HUES6 (cell line): ENCODE measurements at regions not wholly inside any gene's neighbourhood (a gene's known extent, or its start where the extent isn't known, plus 50 kb on each side); places are given as distances from the start of the nearest gene placed in this dataset.
A peak's percentile ranks its signal among the peaks of the same experiment; 100 is the strongest.
"Not testable (repeated sequence)": the region's sequence is repeated elsewhere in the genome, so short reads cannot be mapped to it uniquely, and the experiment has no call there.

Experiments
- H3K27ac ChIP-seq: 2 replicates; pipeline ENCODE4 v1.7.0; 2013; ENCODE audit warnings: low read depth, mild to moderate bottlenecking, low read length, inconsistent platforms
- H3K27me3 ChIP-seq: 2 replicates; pipeline ENCODE4 v1.6.1; 2013; ENCODE audit warnings: low read length; ENCODE audit not compliant: control insufficient read depth, insufficient read depth
- H3K36me3 ChIP-seq: 2 replicates; pipeline ENCODE4 v1.6.1; 2013; ENCODE audit warnings: low read length; ENCODE audit not compliant: control insufficient read depth, insufficient read depth
- H3K4me1 ChIP-seq: 2 replicates; pipeline ENCODE4 v1.6.1; 2013; ENCODE audit warnings: low read length; ENCODE audit not compliant: control insufficient read depth, insufficient read depth
- H3K4me3 ChIP-seq: 2 replicates; pipeline ENCODE4 v1.5.1; 2013; ENCODE audit warnings: low read depth, low read length
- H3K9ac ChIP-seq: one replicate; pipeline ENCODE4 v1.6.1; 2013; ENCODE audit warnings: mild to moderate bottlenecking, low read length
- H3K9me3 ChIP-seq: 2 replicates; pipeline ENCODE4 v1.6.1; 2013; ENCODE audit warnings: low read depth, low read length; ENCODE audit not compliant: control insufficient read depth, insufficient read depth

DNA sequence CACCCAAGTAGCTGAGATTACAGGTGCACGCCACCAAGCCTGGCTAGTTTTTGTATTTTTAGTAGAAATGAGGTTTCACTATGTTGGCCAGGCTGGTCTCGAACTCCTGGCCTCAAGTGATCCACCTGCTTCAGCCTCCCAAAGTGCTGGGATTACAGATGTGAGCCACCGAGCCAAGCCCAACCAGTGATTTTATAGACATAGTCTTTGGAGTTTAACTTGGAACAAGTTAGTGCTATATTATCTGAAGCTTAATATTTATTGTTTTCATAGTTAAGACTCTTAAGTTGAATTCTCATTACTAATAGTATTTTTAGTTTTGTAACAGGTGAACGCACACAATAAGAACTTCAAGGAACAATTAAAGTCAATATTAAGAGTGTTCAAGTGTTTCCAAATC is 122.1 kb downstream of the SPAG6 start:
- not testable (repeated sequence) for H3K36me3 ChIP-seq, H3K4me1 ChIP-seq, H3K9ac ChIP-seq, H3K9me3 ChIP-seq, H3K27ac ChIP-seq, H3K4me3 ChIP-seq
- H3K27me3 ChIP-seq = peaks cover 26% of the 10 kb centered on the region

- H3K36me3 ChIP-seq = no peaks in the 10 kb centered on the region
- H3K4me3 ChIP-seq = no peak overlapping the region
- H3K9ac ChIP-seq = no peak overlapping the region
- no peaks in the 10 kb centered on the region for H3K4me1 ChIP-seq
- peaks cover 39% of the 10 kb centered on the region for H3K27me3 ChIP-seq
- H3K9me3 ChIP-seq = no peaks in the 10 kb centered on the region
- no peak overlapping the region for H3K27ac ChIP-seq
Measured at GRCh38 chr10:22468570-22469320, 123.4 kb downstream of the SPAG6 start.

DNA sequence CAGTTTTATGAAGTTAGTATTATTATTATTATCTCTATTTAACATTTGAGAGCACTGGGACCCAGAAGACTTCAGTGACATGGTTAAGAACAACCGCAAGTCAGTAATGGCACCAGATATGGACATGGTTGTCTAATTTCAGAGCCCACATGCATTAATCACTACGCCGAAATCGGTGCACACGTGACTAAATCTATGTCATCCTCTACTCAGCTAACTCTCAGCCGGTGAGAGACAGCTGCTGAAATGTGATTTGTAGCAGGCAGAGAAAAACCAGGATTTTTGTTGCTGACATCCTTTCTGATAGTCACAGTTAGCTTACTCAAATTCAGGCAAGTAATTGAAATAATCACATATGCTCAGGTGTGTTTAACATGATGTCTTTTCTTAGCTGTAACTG is 127.7 kb downstream of the SPAG6 start:
- Histone ChIP-seq H3K9ac (no peak overlapping the region), H3K36me3 (no peaks in the 10 kb centered on the region), H3K4me1 (peaks cover 9% of the 10 kb centered on the region; the same call in 1 of the 2 replicates), H3K9me3 (no peaks in the 10 kb centered on the region), H3K27me3 (peaks cover 82% of the 10 kb centered on the region), H3K27ac (no peak overlapping the region), H3K4me3 (no peak overlapping the region)

GRCh38 chr10:22473459-22473858 is 128.2 kb downstream of the SPAG6 start:
- no peak overlapping the region for H3K9ac ChIP-seq
- no peak overlapping the region for H3K4me3 ChIP-seq
- peaks cover 10% of the 10 kb centered on the region; the same call in 1 of the 2 replicates for H3K4me1 ChIP-seq
- H3K36me3 ChIP-seq = no peaks in the 10 kb centered on the region
- no peaks in the 10 kb centered on the region for H3K9me3 ChIP-seq
- peaks cover 86% of the 10 kb centered on the region for H3K27me3 ChIP-seq
- H3K27ac ChIP-seq = no peak overlapping the region

DNA sequence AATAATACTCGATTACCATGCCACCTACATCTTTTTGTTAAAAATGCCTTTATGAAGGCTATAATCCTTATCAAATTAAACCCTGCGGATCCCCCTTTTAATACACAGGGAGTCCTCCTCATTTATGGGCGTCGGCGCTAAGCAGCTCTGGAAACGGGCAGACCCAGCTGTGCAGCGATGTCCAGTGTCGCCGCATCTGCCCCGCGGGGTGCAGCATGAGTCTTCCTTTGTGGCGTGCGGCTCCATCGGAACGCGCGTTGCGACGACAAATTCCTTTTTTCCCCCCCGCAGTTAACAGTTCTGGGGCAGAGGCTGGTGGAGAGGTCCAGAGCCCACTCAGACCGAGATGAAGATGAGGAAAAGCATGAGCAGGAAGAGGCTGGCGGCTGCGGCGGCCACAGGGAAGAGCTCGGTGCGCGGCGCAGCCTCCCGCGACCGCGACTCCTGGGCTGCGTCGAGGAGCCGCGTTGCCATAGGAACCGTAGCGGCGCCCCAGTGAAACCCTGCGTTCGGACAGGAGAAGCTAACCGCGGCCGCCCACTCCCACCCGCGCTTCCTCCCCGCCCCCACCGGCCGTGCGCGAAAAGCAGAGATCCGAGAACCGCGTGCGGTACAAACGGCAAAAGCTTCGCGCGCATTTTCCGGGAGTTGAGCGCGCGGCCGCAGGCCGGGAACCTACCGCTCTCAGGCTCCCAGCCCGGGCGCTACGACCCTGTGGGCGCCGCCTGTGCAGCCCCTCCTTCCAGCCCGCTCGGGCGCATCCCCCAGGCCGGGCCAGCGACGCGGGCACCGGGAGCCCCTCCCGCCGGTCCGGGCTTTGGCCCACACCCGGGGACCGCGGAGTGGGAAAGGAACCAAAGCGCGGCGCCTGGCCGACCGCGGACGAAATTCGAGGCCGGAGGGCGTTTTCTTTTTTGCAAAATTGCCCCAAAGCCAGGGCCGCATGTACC is 130.6 kb downstream of the SPAG6 start:
- Histone ChIP-seq H3K9me3 (no peaks in the 10 kb centered on the region), H3K36me3 (no peaks in the 10 kb centered on the region), H3K27ac (no peak overlapping the region), H3K27me3 (peaks cover 96% of the 10 kb centered on the region), H3K9ac (no peak overlapping the region), H3K4me3 (peak overlapping the region; percentile 69), H3K4me1 (peaks cover 10% of the 10 kb centered on the region; the same call in 1 of the 2 replicates)

- H3K4me3 ChIP-seq = peak overlapping the region; percentile 69
- no peaks in the 10 kb centered on the region for H3K36me3 ChIP-seq
- H3K9ac ChIP-seq = no peak overlapping the region
- no peak overlapping the region for H3K27ac ChIP-seq
- H3K27me3 ChIP-seq = peaks cover 95% of the 10 kb centered on the region
- no peaks in the 10 kb centered on the region for H3K9me3 ChIP-seq
- peaks cover 15% of the 10 kb centered on the region for H3K4me1 ChIP-seq
Measured at GRCh38 chr10:22476601-22477321, 131.5 kb downstream of the SPAG6 start.

DNA sequence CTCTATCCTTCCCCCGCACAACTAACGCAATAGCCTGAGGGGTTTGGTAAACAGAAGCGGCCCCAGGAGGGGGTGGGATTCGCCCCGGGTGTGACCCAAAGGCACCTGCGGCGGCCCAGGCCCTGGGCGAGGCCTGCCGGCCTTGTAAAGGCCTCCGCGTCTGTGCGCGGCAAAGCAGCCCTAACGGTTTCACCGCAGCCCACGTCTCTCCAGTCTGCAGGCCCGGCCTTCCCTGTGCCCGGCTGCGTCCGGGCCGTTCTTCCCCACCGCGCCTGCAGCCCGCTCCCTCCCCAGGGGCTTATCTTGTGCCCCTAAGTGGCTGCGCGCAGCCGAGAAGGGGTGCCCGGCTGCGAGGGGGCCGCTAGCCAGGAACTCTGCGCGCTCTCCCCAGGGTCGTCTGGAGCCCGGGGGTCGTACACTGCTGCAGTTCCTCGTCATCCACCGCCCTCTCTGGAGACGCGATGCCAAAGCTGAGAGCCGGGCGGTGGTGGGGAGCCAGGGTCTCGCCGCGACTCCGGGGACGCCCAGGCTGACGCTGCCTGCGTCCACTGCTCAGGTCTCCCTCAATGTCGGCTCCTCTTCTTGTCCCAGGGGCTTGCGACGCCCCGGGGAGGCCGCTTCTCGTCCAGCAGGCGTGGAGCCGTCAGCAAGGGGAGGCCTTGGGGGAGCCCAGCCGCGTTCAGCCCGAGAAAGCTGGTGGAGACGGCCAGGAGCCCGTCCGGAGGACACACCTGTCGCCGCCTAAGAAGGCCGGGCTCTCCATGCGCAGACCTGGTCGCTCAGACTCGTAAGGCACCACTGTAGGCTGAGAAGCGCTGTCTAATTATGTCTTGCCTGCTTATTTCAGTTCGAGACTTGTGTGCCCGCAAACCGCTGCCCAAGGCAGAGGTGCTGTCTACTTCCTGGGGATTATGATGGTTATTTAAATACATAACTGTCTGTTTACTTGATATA is 132.3 kb downstream of the SPAG6 start:
- H3K9ac ChIP-seq = no peak overlapping the region
- no peaks in the 10 kb centered on the region for H3K36me3 ChIP-seq
- peaks cover 87% of the 10 kb centered on the region for H3K27me3 ChIP-seq
- H3K4me3 ChIP-seq = peak overlapping the region; percentile 69
- no peaks in the 10 kb centered on the region for H3K9me3 ChIP-seq
- H3K4me1 ChIP-seq = peaks cover 24% of the 10 kb centered on the region
- no peak overlapping the region for H3K27ac ChIP-seq

DNA sequence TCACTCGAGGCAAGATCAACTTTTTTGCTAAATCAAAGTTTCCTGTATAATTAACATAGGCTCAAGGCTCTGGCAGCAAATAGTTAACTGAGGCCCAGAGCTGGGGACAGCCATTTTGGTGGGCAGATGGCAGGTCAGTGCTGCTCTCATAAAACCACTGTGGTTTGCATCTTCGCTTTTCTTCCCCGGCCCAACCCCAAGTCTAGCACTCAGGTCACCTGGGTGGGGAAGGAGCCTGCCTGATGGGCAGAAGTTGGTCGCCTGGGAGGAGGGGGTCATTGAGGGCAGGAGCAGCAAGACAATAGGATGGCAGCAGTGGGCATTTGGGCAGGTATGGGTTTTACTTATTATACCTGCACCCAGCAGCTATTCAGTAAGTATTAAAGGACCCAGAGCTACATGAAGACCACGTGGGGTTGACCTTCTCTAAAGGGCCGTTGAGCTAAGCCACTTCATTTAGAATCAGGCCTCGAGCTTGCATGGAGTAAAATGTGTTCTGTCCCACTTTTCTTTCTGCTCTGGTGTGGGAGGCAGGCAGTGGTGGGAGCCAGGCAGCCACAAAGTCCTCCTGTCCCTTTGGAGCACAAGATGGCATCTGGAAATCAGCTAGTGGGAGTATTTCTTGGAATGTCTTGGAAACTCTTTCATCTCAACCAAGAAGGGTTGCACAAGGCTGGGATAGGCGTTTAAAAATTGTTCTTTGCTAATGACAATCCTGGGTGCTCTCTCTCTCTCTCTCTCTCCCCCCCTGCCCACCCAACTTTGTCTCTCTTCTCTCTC is 133.4 kb downstream of the SPAG6 start:
- peaks cover 24% of the 10 kb centered on the region for H3K4me1 ChIP-seq
- H3K27me3 ChIP-seq = peaks cover 75% of the 10 kb centered on the region
- no peaks in the 10 kb centered on the region for H3K36me3 ChIP-seq
- no peaks in the 10 kb centered on the region for H3K9me3 ChIP-seq
- H3K27ac ChIP-seq = no peak overlapping the region
- no peak overlapping the region for H3K9ac ChIP-seq
- H3K4me3 ChIP-seq = no peak overlapping the region

DNA sequence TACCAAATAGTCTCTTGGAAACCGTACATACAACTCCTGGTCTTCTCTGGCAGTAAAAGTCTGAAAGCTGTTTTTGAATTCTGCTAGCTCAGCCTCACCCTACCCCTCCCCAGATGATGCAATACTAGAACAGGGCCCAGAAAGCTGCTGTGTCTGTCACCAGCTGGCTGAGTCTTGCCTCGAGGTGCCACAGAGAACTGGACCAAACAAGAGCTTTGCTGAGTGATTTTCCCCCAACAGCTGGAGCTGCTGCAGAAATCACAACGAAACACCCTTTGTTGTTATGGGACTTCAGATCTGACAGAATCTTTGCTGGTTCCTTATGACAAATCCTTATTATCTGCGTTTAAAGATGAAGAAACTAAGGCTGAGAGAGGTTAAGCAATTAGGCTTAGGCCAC is 134.1 kb downstream of the SPAG6 start:
- H3K4me1 ChIP-seq = peaks cover 24% of the 10 kb centered on the region
- H3K9me3 ChIP-seq = no peaks in the 10 kb centered on the region
- H3K9ac ChIP-seq = no peak overlapping the region
- no peak overlapping the region for H3K27ac ChIP-seq
- H3K36me3 ChIP-seq = no peaks in the 10 kb centered on the region
- no peak overlapping the region for H3K4me3 ChIP-seq
- peaks cover 69% of the 10 kb centered on the region for H3K27me3 ChIP-seq
